ENCODE measurements at regions not wholly inside any gene's neighbourhood (a gene's known extent, or its start where the extent isn't known, plus 50 kb on each side); places are given as distances from the start of the nearest gene placed in this dataset.

DNA sequence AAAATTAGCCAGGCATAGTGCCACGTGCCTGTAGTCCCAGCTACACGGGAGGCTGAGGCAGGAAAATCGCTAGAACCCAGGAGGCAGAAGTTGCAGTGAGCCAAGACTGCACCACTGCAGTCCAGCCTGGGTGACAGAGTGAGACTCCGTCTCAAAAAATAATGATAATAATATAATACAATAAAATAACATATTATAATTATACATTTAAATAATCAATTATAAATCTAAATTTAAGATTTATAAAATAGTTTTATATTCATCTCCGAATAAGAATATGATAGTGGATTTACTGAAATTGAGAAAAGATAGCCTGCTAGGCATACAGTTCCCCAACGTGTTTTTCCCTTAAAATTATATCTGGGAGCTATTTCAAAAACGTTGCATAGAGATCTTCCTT is 599.6 kb downstream of the CDH18 start:
- H3K4me1 ChIP-seq, result no peaks in the 10 kb centered on the region
- H3K27me3 ChIP-seq (ENCODE audit: low read depth), result no peaks in the 10 kb centered on the region
- TF ChIP-seq, protein P1, sequence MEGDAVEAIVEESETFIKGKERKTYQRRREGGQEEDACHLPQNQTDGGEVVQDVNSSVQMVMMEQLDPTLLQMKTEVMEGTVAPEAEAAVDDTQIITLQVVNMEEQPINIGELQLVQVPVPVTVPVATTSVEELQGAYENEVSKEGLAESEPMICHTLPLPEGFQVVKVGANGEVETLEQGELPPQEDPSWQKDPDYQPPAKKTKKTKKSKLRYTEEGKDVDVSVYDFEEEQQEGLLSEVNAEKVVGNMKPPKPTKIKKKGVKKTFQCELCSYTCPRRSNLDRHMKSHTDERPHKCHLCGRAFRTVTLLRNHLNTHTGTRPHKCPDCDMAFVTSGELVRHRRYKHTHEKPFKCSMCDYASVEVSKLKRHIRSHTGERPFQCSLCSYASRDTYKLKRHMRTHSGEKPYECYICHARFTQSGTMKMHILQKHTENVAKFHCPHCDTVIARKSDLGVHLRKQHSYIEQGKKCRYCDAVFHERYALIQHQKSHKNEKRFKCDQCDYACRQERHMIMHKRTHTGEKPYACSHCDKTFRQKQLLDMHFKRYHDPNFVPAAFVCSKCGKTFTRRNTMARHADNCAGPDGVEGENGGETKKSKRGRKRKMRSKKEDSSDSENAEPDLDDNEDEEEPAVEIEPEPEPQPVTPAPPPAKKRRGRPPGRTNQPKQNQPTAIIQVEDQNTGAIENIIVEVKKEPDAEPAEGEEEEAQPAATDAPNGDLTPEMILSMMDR (IDR thresholded peaks at IDR 0.05; ENCODE audit: borderline replicate concordance), result no peak
- H3K27ac ChIP-seq (replicated peaks), result no peak overlapping the region
- intact Hi-C loops (cut with micrococcal nuclease), result no loop called here
- H3K9me3 ChIP-seq (replicated peaks), result peaks cover 7% of the 10 kb centered on the region
- no peak for DNase-seq
- H3K4me3 ChIP-seq, result no peak overlapping the region
- no peaks in the 10 kb centered on the region for H3K36me3 ChIP-seq

DNA sequence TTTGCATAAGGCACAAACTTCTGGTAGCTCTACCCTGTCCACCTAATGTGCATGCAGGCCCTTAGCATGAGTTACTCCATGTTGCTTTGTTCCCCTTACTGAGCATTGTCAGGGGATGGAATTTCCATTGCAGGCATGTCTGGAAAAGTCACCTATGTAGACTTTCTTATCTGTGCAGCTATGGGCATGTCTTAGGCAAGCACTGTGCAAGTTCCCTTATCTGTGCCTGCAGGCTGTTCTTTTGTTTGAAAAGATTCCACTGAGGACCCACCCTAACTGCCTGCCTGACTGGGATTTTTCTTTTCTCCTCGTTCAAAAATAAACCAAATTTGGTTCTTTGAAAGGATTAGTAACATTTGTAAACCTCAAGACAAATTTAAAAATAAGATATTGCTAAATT is 587.0 kb downstream of the CDH18 start:
- no peaks in the 10 kb centered on the region for H3K36me3 ChIP-seq
- H3K4me1 ChIP-seq, result no peaks in the 10 kb centered on the region
- H3K27ac ChIP-seq (replicated peaks), result no peak overlapping the region
- TF ChIP-seq, protein P1 (IDR thresholded peaks at IDR 0.05; ENCODE audit: borderline replicate concordance), result no peak
- intact Hi-C loops (cut with micrococcal nuclease), result no loop called here
- H3K27me3 ChIP-seq (ENCODE audit: low read depth), result no peaks in the 10 kb centered on the region
- peaks cover 22% of the 10 kb centered on the region for H3K9me3 ChIP-seq (replicated peaks)
- no peak overlapping the region for H3K4me3 ChIP-seq
- DNase-seq, result no peak

DNA sequence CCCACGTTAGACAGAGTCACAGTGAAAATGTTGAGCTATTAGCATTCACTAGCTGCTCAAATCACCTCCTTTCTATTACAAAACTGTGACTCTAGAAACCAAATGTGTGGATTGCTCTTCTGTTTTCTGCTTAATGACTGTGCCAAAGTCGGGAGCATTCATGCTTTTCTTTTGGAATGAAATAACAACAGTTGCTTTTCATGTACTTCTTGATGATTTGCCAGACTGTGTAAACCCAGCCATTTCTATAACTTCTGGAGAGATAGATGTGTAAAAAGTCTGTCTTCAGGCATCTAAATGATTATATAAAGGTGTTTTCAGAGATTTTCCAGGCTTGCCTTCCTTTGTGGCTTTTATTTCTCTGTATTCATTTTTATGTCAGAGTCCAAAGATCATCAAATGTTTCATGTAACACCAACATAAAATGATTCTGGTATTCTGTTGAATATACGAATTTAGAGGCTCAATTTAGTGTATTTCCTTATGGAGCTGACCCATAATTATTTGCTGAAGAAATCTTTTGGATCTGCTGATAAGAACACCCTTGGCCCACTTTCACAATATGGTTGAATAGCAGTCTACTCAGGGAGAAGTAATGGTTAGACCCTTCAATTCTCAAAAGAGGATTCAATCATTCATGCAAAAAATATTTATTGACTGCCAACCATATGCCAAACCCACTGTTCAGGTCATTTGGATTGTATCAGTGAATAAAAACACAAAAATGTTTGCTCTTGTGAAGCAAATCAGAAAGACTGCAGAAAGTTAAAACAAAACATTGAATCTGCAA is 581.2 kb downstream of the CDH18 start:
- TF ChIP-seq, protein P1 (IDR thresholded peaks at IDR 0.05; ENCODE audit: borderline replicate concordance), result no peak
- Histone ChIP-seq H3K4me3 (no peak overlapping the region), H3K9me3 (replicated peaks) (peaks cover 32% of the 10 kb centered on the region), H3K36me3 (no peaks in the 10 kb centered on the region), H3K4me1 (no peaks in the 10 kb centered on the region), H3K27me3 (ENCODE audit: low read depth) (no peaks in the 10 kb centered on the region), H3K27ac (replicated peaks) (no peak overlapping the region)
- intact Hi-C loops (cut with micrococcal nuclease), result no loop called here
- DNase-seq, result no peak

GRCh38 chr5:19408149-19408548 is 579.9 kb downstream of the CDH18 start:
- intact Hi-C loops (cut with micrococcal nuclease), result no loop called here
- Histone ChIP-seq H3K27me3 (ENCODE audit: low read depth) (no peaks in the 10 kb centered on the region), H3K36me3 (no peaks in the 10 kb centered on the region), H3K27ac (replicated peaks) (no peak overlapping the region), H3K4me1 (no peaks in the 10 kb centered on the region), H3K9me3 (replicated peaks) (peaks cover 30% of the 10 kb centered on the region), H3K4me3 (no peak overlapping the region)
- no peak for DNase-seq
- TF ChIP-seq, protein P1 (IDR thresholded peaks at IDR 0.05; ENCODE audit: borderline replicate concordance), result no peak

GRCh38 chr5:19411936-19412335 is 576.1 kb downstream of the CDH18 start:
- TF ChIP-seq, protein P1 (IDR thresholded peaks at IDR 0.05; ENCODE audit: borderline replicate concordance), result no peak
- no peak overlapping the region for H3K27ac ChIP-seq (replicated peaks)
- no peaks in the 10 kb centered on the region for H3K4me1 ChIP-seq
- intact Hi-C loops (cut with micrococcal nuclease), result no loop called here
- H3K4me3 ChIP-seq, result no peak overlapping the region
- H3K9me3 ChIP-seq (replicated peaks), result peaks cover 30% of the 10 kb centered on the region
- H3K36me3 ChIP-seq, result no peaks in the 10 kb centered on the region
- DNase-seq, result no peak
- H3K27me3 ChIP-seq (ENCODE audit: low read depth), result no peaks in the 10 kb centered on the region

Data from left ventricle myocardium inferior (tissue), 1 donor.